Loucy (cell line): ENCODE measurements at regions not wholly inside any gene's neighbourhood (a gene's known extent, or its start where the extent isn't known, plus 50 kb on each side); places are given as distances from the start of the nearest gene placed in this dataset.

Source experiments
- EZH2phosphoT487 ChIP-seq: fragments of 200-600 bp; IDR thresholded peaks from 2 replicates; pipeline ENCODE4 v1.6.1; 2018; ENCODE audit warnings: antibody characterized with exemption, mild to moderate bottlenecking, moderate library complexity, borderline replicate concordance
- TF ChIP-seq, protein P1 (sequence below): fragments of 200-600 bp; sonication (generic); conservative IDR thresholded peaks from 2 replicates; pipeline ENCODE4 v1.5.1; 2014; ENCODE audit warnings: mild to moderate bottlenecking, antibody characterized with exemption, low read length

DNA sequence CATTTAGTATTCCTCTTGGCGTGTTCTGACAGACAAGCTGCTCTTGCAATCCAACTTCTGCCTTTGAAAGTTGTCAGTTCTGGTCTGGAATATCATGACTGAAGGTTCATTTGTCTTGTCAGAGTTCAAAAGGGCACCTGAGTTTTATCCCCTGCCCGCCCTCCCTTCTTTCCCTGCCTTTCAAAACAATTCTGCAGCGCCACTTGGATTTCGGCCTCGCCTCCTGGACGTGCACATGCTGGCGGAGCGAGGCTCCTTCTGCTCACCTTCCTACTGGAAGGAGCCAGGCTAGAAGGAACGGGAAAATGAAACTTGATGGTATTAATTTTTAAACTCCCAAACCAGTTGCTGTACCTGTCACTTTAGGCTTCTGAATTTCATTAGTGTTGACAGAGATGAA is 55.7 kb upstream of the HDGFL1 start:
- TF ChIP-seq, protein P1, sequence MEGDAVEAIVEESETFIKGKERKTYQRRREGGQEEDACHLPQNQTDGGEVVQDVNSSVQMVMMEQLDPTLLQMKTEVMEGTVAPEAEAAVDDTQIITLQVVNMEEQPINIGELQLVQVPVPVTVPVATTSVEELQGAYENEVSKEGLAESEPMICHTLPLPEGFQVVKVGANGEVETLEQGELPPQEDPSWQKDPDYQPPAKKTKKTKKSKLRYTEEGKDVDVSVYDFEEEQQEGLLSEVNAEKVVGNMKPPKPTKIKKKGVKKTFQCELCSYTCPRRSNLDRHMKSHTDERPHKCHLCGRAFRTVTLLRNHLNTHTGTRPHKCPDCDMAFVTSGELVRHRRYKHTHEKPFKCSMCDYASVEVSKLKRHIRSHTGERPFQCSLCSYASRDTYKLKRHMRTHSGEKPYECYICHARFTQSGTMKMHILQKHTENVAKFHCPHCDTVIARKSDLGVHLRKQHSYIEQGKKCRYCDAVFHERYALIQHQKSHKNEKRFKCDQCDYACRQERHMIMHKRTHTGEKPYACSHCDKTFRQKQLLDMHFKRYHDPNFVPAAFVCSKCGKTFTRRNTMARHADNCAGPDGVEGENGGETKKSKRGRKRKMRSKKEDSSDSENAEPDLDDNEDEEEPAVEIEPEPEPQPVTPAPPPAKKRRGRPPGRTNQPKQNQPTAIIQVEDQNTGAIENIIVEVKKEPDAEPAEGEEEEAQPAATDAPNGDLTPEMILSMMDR, result no peak
- no peak for TF ChIP-seq EZH2phosphoT487
